ENCODE measurements at regions not wholly inside any gene's neighbourhood (a gene's known extent, or its start where the extent isn't known, plus 50 kb on each side); places are given as distances from the start of the nearest gene placed in this dataset.
A peak's percentile ranks its signal among the peaks of the same experiment; 100 is the strongest.

DNA sequence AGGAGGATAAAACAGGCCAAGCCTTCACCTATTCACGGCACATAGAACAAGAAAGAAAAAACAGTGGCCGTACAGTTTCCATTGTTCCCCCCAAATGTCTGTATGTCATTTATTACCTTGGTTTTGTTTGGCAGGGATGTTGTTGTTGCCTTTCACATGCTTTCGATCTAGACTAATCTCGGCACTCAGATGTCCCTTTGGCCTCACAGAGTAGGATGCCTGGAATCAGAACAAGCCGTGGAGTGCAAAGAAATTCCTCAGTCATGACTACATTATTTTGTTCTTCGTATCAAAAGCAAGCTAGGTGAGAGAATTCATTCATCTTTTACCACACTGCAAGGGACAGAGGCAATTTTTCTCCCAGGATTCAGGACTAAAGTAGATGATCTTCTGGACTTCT is 106.9 kb downstream of the SMIM20 start:
- FAIRE-seq: no peak

DNA sequence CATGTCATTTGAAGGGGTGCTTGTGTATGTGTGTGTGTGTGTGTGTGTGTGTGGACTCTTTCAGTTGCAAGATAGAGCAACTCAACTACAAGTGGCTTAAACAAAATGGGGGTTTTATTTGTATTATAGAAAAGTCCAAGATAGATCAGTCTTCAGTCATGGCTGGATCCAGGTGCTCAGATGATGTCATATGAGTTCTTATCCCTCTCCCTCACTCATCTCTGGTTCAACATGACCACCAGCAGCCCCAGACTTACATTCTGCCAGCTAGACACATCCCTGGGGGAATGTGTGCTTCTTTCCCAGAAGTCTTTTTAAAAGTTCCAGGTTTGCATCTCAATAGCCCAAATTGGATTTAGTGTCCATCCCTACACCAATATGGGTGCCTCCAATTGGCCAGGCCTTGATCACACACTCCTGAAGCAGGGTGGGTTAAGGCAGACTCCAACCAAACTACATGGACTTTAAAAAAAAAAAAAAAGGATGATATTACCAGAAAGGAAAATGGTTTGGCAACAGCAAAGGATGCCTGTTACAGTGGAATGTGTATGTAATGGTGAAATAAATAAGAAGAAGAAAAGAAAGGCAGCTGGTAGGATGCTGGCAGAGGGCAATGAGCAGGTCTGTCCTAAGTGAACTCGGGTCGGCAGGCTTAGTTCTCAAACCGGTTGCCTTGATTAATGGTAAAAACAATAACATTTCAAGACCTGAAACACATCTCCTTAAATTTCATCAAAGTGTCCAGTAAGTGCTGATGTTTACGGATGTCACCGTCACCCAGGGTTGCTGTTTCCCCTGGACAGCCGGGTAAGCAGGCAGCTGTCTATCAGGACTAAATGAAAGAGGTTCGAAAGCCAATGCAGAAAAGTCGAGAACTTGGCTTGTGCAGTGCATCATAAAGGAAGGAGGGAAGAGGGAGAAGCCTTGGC is 107.7 kb downstream of the SMIM20 start:
- no peak for FAIRE-seq

DNA sequence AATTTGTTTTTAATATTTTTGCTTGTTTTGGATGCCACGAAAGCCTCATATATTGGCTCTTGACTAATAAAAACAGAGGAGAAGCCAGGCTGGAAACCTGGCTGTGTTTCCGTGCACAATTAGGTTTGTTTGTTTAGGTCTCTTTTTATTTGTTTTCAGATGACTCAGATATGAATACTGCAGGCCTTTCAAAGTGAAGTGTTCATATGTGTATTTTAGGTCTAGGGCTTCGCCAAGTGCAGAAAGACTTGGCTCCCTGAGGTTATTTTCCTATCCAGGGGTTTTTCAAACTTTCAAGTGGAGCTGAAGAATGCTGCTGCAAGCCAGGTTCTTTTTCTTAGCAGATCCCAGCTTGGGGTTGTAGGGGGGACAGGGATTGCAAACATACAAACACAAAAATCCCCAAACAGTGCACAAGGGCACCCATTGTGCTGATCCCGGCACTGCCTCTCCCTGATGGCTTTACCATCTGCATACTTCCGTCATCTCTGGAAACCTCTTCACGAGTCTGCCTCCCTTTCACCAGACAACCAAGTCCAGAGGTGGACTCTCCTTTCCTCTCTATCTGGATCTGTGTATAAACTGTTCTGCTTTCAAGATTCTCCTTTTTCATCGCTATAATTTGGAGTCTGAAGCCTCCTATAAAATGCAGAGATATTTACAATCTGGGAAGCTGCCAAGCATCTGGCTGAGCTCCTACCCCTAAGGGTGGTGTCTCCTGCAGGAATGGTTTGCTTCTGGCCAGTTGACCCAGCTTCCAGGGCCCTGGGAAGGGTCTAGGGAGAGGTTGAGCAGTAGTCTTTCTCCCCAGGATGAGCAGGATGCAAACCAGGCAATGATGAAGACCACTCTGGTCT is 108.6 kb downstream of the SMIM20 start:
- peak; percentile 90 for FAIRE-seq

DNA sequence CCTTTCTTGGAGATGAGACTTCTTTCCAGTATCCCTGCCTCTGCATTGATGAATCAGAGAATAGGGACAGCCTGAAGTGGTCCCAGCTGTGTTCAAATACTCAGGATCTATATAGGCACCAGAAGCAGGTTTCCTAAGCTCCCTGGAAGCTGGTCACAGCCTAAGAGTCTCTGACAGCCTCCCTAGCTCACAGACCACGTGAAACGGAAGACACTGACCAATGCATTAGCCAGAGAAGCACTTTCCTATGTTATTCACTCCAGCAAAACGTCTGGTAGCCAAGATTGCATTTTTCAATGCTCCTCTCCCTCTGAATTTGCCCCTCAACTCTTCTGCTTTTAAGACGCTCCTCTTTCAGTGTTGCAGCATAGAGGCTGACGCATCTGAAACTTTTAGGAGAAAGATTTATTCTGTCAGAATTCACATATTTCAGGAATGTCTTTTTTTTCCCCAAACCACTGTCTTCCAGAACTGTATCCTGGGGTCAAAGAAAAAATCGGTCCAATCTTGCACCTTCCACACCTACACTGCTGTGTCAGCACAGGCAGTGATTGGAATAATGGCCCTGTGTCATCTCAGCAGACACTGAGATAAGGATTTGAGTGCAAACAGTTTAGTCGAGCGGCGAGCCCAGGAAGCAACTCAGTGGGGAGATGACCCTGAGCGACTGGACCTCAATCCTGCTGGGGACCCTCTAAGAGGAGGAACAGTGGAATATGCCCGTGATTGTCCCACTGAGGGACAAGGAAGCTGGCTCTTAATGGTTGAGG is 109.4 kb downstream of the SMIM20 start:
- no peak for FAIRE-seq

DNA sequence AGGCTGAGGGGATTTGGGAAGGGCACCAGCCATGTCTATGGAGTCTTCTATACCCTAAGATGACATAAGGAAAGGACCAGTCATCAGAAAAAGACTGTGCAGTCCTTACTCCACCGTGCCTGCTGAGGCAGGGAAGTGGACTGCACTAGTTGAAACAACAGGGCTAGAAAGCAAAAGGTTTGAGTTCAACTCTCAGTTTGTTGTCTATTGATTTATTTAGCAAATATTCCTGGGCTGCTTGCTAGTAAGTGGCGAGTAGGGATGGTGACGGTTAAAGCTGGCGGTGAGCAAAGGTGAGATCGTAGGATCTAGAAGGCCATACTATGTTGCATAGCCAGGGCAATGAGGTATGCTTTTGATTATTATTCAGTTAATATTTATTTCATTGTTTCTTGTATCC is 110.1 kb downstream of the SMIM20 start:
- FAIRE-seq: no peak

DNA sequence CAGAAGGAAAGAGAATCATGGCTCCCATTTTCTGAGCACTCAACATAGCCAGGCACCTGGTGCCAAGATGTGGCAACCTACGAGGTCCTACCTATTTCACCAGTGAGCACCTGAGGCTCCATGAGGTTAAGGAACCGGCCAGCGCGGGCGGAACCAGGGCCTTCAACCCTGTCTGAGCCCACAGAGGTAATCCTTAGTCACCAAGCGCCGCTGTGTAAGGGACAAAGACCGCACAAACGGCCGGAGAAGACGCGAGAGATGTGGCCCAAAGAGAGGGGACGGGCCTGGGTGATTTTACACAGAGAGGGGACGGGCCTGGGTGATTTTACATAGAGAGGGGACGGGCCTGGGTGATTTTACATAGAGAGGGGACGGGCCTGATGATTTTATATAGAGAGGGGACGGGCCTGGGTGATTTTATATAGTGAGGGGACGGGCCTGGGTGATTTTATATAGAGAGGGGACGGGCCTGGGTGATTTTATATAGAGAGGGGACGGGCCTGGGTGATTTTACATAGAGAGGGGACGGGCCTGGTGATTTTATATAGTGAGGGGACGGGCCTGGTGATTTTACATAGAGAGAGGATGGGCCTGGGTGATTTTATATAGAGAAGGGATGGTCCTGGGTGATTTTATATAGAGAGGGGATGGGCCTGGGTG is 114.2 kb downstream of the SMIM20 start:
- FAIRE-seq: no peak

DNA sequence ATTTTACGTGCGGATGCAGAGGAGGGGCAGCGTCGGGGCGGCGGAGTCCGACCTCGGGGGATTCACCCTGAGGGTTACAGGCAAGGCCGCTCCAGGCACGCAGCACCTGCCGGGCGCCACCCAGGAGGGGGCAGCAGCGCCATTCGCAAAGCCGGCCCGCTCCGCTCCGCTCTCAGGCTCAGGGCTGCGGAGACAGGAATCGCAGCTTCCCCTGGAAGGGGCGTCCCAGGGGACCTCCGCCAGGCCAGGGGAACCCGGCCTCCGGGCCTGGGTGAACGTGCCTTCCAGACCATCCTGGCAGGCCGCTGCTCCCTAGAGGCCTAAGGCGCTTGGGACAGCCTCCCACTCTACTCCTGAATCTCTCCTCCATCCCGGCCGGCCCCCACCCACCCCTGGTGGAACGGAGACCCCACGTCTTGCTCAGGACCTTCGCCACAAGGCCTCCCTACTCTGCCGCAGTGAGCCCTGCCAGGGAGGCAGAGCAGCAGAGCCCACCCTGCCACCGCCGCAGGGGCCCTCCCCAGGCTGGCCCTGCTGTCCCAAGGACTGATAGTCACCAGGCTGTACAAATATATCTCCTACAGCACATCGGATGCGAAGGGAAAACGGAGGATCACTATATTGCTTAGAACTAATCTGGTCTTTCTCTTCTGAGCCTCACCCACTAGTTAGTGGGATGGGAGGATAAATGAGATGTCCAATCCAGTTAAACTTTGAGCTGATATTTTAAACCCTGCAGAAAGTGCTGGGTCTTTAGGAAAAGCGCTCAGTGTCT is 115.0 kb downstream of the SMIM20 start:
- FAIRE-seq: no peak

DNA sequence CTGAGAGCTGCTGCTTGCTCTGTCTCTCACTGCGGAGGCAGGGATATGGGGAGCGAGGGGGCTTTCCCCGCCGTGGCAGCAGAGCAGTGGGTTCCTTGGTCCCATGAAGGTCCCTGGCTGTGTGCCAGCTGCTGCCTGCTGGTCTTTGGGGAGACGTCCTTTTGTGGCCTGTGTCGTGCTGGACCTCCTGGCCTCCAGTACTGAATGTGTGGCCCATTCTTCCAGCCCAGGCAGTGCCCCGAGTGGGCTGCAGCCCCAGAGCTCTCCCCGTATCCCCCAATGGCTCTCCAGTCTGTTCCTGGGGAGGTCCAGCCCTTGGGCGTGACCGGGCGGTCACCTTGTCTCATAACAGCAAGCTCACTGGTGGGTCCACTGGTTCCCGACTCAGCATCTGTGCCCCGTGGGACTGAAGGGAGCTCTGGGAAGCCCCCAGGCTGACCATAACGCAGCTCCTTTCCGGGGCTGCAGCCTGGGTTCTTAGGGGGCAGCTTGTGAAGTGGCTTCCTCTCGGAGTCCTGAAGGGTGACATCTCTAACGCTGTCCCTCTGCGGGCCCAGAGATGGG is 115.6 kb downstream of the SMIM20 start:
- no peak for FAIRE-seq

DNA sequence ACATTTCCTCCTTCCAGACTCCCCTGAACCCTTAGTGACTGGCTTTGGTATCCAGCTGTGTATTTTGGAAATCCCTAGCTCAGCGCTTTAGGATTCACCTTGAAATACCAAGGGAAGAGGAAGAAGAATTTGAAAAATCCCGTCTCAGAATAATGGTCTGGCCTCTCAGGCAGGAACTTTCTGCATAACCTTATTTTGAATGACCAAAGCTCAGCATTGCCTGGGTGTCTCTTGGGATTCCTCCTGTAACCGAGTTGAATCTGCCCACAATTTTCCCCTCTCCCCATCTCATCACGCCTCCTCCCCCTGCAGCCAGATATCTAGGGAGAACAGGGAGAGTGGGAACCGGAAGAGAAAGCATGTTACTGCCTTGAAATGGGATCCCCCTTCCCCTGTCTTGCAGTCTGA is 116.2 kb downstream of the SMIM20 start:
- FAIRE-seq: no peak

DNA sequence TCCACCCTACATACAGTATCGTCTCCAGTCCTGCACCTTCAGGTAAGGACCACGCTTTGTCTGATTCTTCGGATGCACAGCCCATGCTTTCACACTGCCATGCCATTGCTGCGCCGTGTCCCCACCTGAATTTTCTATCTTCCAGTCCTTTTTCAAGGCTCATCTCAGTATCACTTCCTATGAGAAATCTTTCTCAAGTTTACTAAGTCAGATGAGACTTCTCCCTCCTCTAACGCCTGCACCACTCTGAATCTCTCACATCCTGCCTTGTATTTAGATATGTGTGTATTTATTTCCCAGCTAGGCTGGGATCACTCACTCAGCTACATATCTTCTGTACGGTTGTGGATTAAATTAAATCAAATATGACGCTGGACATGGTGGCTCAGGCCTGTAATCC is 116.8 kb downstream of the SMIM20 start:
- no peak for FAIRE-seq

DNA sequence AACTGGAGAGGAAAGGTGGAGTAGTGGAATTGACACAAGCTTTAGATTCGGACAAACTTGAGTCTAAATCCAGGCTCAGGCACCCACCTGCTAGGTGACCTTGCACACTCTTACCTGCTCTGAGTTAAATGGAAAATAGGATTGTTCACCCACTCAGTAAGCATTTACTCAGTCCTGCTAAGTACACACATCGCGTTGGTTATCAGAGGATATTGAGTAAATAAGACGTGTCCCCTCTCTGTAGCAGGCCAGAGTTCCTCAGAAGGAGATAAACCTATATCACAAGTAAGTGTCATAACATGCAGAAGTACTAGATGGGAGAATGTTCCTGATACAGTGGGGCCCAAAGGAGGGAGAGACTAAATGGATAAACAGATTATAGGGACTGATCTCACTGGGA is 117.7 kb downstream of the SMIM20 start:
- FAIRE-seq: no peak

DNA sequence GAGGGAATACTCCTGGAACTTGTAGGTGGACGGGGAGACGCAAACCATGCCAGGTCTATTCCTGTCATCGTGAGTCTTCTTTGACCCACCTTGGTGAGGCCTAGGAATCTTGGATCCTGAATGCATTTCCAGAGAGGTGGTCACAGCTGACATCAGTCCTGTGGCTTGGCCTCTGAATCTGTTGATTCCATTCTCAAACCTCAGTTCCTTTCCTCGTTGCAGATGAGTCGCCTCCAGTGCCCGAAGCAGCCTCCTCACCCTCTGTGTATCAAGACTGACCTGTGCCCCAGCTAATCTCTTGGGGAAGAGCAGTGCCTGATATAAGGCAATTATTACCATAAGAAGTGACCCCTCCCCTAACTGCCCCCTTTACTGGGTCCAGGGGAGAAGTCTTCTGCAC is 118.1 kb downstream of the SMIM20 start:
- FAIRE-seq: no peak

DNA sequence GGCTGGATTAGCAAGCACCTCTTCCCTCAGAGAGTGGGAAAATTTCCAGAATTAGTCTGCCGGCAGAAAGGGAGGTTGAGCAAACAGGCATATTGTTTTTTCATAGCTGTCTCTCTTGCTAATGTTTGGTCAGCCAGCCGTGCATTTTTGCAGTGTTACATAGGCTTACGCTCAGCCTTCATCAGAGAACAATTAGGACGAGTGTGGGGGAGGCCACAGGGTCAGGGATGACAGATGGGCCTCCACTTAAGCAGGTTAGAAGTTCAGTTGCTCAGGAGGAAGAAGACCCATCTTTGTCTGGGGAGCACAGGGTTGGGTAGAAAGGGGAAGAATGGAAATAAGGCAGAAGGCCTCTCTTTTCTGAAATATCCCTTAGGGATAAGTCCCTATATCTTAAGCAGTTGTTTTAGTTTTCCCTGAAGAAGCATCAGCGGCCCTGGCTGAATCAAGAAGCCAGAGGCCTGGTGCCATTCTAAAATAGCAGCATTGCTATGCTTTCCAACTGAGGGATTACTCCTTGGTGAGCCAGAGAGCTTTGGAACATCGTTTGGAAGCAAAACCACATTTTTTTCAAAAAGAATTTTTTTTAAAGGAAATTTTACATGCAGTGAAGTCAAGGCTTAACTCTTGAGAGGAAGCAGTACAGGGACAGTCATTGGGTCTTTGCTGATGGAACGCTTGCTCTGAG is 118.8 kb downstream of the SMIM20 start:
- FAIRE-seq: peak; percentile 98

DNA sequence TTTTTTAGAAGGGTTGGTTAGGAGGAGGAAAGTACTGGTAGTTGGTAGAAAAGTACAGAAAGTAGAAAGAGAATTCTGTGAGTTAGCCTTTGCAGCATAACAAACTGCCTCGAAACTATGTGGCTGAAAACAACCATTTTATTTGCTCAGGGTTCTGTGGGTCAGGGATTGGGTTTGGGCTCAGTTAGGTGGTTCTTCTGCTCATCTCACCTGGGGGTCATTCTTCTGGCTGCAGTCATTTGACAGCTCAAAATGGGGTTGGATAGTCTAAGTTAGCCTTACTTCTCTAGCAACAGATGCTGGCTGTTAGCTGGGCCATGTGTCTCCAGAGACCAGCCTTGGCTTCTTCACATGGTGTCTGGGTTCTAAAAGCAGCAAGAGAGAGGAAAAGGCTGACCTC is 119.4 kb downstream of the SMIM20 start:
- FAIRE-seq: no peak

DNA sequence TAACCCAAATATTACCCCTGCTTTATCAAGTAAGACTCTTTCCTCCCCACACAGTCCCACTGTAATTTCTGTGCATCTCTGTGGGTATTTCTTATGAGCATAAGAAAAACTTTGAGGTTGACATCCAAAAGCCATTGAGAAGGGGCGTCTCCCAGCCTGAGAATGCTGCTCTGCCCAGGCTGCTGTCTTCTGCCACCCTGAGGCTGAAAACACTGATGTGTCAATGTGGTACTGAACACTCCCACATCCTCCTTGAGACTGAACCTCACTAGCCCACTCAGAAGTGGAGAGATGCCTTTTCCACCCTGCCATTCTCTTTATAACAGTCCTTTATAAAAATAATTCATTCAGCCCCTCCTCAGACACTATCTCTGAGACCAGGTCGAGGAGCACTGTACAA is 120.8 kb downstream of the SMIM20 start:
- no peak for FAIRE-seq

DNA sequence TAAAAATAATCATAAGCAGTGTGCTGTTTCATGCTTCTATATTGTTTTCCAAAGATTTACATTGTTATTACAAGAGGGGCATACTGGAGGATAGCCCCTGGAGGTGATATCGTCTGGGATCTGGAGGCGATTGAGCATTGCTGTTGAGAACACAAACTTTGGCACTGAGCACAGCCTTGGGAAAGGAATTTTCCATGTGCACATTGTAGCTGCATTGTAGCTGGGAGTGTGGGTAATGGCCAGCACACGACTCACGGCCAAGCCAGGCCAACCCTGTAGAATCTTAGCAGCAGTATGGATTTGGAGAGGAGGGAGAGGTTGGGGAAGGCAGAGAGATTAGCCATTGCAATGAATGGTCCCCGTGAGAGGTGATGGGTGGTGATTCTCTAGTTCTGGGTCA is 121.9 kb downstream of the SMIM20 start:
- no peak for FAIRE-seq

DNA sequence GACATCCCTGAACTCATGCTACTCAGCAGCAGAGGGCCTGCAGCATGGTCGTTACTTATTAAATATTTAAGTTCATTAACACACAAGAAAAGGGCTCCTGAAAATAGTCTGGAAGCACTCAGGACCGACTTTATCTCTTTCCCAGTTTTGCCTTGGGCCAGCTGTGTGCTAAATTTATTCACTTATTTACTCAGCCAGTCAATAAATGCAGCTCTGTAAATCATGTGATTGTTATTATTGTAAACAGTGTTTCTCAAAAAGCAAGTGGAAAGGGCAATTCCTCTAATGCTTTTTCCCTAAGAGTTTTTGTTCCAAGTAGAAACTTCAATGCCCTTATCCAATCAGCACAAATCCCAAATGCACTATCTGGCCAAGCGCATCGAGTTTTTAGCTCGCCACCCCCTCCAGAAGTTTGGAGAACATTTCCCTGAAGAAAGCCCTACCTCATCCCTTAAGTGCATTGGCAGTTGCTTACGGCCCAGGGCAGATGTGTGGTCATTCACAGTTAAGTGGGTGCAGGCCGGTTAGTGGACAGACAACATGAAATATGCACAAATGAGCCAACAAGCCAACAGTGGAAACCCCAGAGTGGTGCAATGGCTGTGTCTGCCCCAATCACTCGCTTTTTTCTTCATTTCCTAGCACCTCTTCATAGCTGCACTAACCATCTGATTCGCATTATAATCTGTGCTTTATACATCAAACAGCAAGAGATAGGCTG is 125.8 kb downstream of the SMIM20 start:
- FAIRE-seq: no peak

DNA sequence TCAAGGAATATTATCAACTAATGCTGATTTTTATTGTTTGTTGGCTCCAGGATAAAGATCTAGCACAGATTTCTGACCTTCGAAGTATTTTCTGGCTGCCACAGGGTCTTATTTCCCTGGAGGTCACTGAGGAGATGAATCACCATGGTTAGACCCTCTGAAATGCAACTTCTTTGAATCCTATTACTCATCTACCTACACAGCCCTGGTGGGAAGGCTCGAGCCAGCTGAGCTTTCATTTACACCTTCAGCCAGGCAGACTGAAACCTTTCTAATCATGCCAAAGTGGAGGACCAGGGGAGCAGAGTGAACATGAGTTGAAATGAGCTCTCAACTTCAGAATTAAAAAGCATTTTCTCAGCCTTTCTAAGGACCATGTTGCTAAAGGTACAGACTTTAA is 130.5 kb downstream of the SMIM20 start:
- no peak for FAIRE-seq

DNA sequence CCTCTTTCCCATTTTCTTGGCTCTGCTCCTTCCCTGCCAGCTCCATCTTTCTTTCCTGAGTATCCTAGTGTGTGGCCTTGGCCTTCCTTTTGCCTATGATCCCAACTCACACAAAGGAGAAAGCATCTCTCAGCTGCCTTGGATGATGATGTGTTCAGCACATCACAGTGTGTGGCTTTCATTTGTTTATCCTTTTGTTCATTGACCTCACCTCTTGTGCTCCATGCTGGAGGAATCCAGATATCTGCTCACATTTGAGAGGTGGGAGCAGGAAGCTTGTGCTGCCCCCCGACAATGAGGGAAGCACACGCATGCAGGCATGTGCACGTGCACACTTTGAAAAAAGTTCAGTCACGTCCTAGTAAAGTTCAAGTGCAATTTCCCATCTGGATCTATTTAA is 131.0 kb downstream of the SMIM20 start:
- no peak for FAIRE-seq

DNA sequence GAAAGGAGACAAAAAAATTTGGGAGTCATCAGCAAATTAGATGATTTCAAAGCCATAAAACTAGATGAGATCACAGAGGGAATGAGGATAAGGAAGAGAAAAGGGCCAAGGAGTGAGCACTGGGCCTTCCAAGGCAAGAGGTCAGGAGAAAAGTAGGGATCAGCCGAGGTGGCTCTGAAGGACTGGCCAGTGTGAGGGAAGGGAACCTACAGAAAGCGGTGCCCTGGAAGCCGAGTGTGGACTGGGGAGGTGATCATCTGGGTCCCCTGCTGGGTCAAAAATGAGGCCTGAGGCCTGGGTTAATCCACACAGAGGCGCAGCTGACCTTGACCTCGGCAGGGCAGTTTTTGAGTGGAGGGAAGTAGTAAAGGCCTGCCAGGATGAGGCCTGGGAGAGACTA is 133.8 kb downstream of the SMIM20 start:
- FAIRE-seq: no peak

Data from islet of Langerhans (tissue), 1 donor.